Sigmoid colon (tissue), 4 donors: ENCODE measurements at regions not wholly inside any gene's neighbourhood (a gene's known extent, or its start where the extent isn't known, plus 50 kb on each side); places are given as distances from the start of the nearest gene placed in this dataset.

Source experiments
- EP300 ChIP-seq, 4 donors: sonication (generic); formaldehyde crosslinking; IDR thresholded peaks; one replicate each; pipeline ENCODE4 v1.6.1; 2017; ENCODE audit warnings: antibody characterized with exemption in 4 of 4
- POLR2A ChIP-seq, 2 donors: fragments of 450-650 bp; IDR thresholded peaks; one replicate each; pipeline ENCODE4 v1.6.1; 2016; ENCODE audit warnings: antibody characterized with exemption in 2 of 2, mild to moderate bottlenecking in 2 of 2, moderate library complexity in 2 of 2
- POLR2AphosphoS5 ChIP-seq, 4 donors: sonication (generic); formaldehyde crosslinking; IDR thresholded peaks; one replicate each; pipeline ENCODE4 v1.6.1; 2017; ENCODE audit warnings: antibody characterized with exemption in 4 of 4
- TF ChIP-seq, protein P1 (sequence below), 4 experiments: fragments of 450-650 bp in 3 of 4; fragments of 200-600 bp in 1 of 4; IDR thresholded peaks; one replicate each; pipeline ENCODE4 v1.5.1; 2016 to 2019; ENCODE audit warnings: antibody characterized with exemption in 4 of 4, mild to moderate bottlenecking in 3 of 4, moderate library complexity in 2 of 4

DNA sequence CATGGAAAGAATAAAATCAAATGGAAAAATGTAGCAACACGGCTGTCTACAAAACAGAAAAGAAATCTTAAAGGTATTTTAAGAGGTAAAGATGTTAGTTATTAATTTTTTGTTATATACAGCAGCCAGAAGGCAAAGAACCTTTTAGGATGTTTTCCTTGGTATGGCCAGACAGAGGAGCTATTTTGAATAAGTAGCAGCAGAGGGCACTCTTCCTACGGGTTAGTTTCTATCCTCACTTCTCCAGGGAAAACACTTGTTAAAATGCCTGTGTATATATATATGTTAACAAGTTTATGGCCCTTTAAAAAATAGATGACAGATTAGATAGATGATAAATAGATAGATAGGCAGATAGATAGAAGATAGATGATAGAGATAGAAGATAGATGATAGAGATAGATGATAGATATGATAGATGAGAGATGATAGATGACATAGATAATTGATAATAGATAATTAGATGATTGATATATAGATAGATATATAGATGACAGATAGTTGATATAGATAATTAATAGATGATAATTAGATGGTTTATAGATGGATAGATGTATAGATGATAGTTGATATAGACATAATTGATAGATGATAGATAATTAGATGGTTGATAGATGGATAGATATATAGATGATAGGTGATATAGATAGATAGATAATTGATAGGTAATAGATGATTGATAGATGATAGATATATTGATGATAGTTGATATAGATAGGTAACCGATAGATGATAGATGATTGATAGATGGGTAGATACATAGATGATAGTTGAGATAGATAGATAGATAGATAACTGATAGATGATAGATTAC is 57.8 kb upstream of the WIPF3 start:
- no peak for TF ChIP-seq POLR2A (IDR thresholded peaks at IDR 0.05)
- TF ChIP-seq, protein P1, sequence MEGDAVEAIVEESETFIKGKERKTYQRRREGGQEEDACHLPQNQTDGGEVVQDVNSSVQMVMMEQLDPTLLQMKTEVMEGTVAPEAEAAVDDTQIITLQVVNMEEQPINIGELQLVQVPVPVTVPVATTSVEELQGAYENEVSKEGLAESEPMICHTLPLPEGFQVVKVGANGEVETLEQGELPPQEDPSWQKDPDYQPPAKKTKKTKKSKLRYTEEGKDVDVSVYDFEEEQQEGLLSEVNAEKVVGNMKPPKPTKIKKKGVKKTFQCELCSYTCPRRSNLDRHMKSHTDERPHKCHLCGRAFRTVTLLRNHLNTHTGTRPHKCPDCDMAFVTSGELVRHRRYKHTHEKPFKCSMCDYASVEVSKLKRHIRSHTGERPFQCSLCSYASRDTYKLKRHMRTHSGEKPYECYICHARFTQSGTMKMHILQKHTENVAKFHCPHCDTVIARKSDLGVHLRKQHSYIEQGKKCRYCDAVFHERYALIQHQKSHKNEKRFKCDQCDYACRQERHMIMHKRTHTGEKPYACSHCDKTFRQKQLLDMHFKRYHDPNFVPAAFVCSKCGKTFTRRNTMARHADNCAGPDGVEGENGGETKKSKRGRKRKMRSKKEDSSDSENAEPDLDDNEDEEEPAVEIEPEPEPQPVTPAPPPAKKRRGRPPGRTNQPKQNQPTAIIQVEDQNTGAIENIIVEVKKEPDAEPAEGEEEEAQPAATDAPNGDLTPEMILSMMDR (IDR thresholded peaks at IDR 0.05) = peak; percentile 9 to 53 (median 22)
- no peak for TF ChIP-seq POLR2AphosphoS5 (IDR thresholded peaks at IDR 0.05)
- no peak for TF ChIP-seq EP300 (IDR thresholded peaks at IDR 0.05)
